ENCODE measurements at regions not wholly inside any gene's neighbourhood (a gene's known extent, or its start where the extent isn't known, plus 50 kb on each side); places are given as distances from the start of the nearest gene placed in this dataset.

DNA sequence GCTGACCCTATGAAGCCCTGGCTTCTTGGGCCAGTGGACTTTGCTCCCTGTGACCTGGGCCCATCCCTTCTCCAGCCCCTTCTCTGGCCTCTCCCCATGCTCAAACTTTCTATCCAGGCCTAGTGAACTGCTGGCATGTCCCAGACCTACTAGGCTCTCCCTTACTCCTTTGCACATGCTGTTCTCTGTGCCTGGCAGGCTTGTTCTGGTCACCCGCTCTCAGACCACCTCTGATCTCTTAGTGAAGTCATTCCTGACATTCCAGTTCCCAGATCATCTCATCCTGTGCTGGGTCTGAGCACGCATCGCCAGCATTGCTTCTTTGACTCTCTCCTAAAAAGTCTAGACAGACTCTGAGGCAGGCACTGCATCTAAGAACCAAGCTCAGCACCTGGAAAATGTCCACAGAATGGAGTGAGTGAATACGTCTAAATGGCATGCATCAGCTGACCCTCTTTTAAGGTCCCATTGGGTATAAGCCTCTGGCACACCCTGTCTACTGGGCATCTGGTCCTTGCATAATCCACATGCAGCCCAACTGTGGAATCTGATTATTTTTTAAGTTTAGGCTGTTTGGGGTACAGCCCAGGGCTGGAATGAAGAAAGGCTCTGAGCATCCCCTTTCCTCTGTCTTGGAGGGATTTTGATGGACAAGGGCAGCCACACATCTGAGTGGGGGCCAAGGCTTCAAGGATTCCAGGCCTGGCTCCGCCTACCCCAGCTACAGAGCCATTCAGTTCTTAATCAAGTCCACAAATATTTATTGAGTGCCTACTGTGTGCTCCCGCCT, 130.6 kb upstream of the HAAO start:
- no peak overlapping the region for H3K4me3 ChIP-seq
- ChIA-PET SMC1A (ENCODE audit: uncharacterized antibody, unreplicated experiment) (interaction anchor here (0.9 to 2.0 kb wide), 3 partner anchors 8 to 63 kb away, joined by 4 to 7 read pairs (median 5); no protein-coding TSS in a partner anchor), RAD21 (ENCODE audit: unreplicated experiment) (interaction anchor here (0.9 to 1.7 kb wide), 2 partner anchors 63 to 93 kb away, joined by 3 read pairs; no protein-coding TSS in a partner anchor), POLR2A (interaction anchor here (0.6 kb wide), 1 partner anchor 356 kb away, joined by 3 read pairs; no protein-coding TSS in a partner anchor), CTCF (interaction anchor here (1.1 to 1.5 kb wide), 3 partner anchors 12 to 562 kb away, joined by 3 to 4 read pairs (median 3); no protein-coding TSS in a partner anchor)
- no peak overlapping the region for H3K27ac ChIP-seq (ENCODE audit: control insufficient read depth, insufficient read depth)
- ATAC-seq (no peak), FAIRE-seq (no peak), DNase-seq (ENCODE audit: low read depth, low spot score) (no peak)
- BruUV-seq (replicated peaks): no TSS peak
- H3K27me3 ChIP-seq (replicated peaks in 1 of 2; ENCODE audit: control insufficient read depth in 2 of 2, insufficient read depth in 2 of 2, low read length in 1 of 2): no peaks in the 10 kb centered on the region
- H3K4me1 ChIP-seq (ENCODE audit: control insufficient read depth, insufficient read depth, low read length): no peaks in the 10 kb centered on the region; the same call in 1 of the 2 replicates
- H3K9ac ChIP-seq (ENCODE audit: control insufficient read depth, insufficient read depth, low read length): no peak overlapping the region
- H3K9me3 ChIP-seq (replicated peaks; ENCODE audit: control insufficient read depth, insufficient read depth, low read length): no peaks in the 10 kb centered on the region
- H2AFZ ChIP-seq (ENCODE audit: control insufficient read depth, low read depth, low read length): no peak overlapping the region
- WGBS (ENCODE audit: insufficient coverage, insufficient replicate concordance, low lambda C conversion rate, missing lambda C conversion rate): 29% methylated on average over 6 of the region's 6 CpGs
- intact Hi-C loops (cut with micrococcal nuclease; ENCODE audit: unreplicated experiment) (no loop called here), in situ Hi-C loops (cut with MboI) (no loop called here)
- no peak overlapping the region for H3K4me2 ChIP-seq (ENCODE audit: control insufficient read depth, insufficient read depth)
- no peaks in the 10 kb centered on the region for H3K79me2 ChIP-seq (ENCODE audit: control insufficient read depth, insufficient read depth, low read length)
- no peaks in the 10 kb centered on the region for H3K36me3 ChIP-seq (ENCODE audit: control insufficient read depth in 2 of 2, insufficient read depth in 2 of 2, low read length in 1 of 2)
- no peaks in the 10 kb centered on the region for H4K20me1 ChIP-seq (ENCODE audit: control insufficient read depth, insufficient read depth)
- TF ChIP-seq, protein P1, sequence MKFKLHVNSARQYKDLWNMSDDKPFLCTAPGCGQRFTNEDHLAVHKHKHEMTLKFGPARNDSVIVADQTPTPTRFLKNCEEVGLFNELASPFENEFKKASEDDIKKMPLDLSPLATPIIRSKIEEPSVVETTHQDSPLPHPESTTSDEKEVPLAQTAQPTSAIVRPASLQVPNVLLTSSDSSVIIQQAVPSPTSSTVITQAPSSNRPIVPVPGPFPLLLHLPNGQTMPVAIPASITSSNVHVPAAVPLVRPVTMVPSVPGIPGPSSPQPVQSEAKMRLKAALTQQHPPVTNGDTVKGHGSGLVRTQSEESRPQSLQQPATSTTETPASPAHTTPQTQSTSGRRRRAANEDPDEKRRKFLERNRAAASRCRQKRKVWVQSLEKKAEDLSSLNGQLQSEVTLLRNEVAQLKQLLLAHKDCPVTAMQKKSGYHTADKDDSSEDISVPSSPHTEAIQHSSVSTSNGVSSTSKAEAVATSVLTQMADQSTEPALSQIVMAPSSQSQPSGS (IDR thresholded peaks at IDR 0.05; ENCODE audit: low read length): no peak
- no peak for TF ChIP-seq POLR2AphosphoS5 (IDR thresholded peaks at IDR 0.05; ENCODE audit: low read length)
- TF ChIP-seq, protein P2, sequence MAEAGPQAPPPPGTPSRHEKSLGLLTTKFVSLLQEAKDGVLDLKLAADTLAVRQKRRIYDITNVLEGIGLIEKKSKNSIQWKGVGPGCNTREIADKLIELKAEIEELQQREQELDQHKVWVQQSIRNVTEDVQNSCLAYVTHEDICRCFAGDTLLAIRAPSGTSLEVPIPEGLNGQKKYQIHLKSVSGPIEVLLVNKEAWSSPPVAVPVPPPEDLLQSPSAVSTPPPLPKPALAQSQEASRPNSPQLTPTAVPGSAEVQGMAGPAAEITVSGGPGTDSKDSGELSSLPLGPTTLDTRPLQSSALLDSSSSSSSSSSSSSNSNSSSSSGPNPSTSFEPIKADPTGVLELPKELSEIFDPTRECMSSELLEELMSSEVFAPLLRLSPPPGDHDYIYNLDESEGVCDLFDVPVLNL (IDR thresholded peaks at IDR 0.05; ENCODE audit: low read depth, low read length): no peak
- no peak for TF ChIP-seq CBX3 (IDR thresholded peaks at IDR 0.05; ENCODE audit: borderline replicate concordance, low read depth)
- TF ChIP-seq CHD4 (IDR thresholded peaks at IDR 0.05): no peak
- TF ChIP-seq, protein P3, sequence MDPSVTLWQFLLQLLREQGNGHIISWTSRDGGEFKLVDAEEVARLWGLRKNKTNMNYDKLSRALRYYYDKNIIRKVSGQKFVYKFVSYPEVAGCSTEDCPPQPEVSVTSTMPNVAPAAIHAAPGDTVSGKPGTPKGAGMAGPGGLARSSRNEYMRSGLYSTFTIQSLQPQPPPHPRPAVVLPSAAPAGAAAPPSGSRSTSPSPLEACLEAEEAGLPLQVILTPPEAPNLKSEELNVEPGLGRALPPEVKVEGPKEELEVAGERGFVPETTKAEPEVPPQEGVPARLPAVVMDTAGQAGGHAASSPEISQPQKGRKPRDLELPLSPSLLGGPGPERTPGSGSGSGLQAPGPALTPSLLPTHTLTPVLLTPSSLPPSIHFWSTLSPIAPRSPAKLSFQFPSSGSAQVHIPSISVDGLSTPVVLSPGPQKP (IDR thresholded peaks at IDR 0.05; ENCODE audit: low read depth, low read length): no peak
- TF ChIP-seq EGR1 (IDR thresholded peaks at IDR 0.05; ENCODE audit: borderline replicate concordance in 1 of 2, low read depth in 2 of 2, low read length in 2 of 2): no peak
- TF ChIP-seq BHLHE40 (IDR thresholded peaks at IDR 0.05; ENCODE audit: borderline replicate concordance in 1 of 2, low read depth in 2 of 2, low read length in 1 of 2): no peak
- TF ChIP-seq, protein P4, sequence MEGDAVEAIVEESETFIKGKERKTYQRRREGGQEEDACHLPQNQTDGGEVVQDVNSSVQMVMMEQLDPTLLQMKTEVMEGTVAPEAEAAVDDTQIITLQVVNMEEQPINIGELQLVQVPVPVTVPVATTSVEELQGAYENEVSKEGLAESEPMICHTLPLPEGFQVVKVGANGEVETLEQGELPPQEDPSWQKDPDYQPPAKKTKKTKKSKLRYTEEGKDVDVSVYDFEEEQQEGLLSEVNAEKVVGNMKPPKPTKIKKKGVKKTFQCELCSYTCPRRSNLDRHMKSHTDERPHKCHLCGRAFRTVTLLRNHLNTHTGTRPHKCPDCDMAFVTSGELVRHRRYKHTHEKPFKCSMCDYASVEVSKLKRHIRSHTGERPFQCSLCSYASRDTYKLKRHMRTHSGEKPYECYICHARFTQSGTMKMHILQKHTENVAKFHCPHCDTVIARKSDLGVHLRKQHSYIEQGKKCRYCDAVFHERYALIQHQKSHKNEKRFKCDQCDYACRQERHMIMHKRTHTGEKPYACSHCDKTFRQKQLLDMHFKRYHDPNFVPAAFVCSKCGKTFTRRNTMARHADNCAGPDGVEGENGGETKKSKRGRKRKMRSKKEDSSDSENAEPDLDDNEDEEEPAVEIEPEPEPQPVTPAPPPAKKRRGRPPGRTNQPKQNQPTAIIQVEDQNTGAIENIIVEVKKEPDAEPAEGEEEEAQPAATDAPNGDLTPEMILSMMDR (IDR thresholded peaks at IDR 0.05 in 2 of 3, conservative IDR thresholded peaks at IDR 0.05 in 1 of 3; ENCODE audit: control insufficient read depth in 2 of 3, extremely low read depth in 1 of 3, insufficient read depth in 1 of 3, low read depth in 3 of 3, low read length in 3 of 3): no peak
- TF ChIP-seq CREB1 (IDR thresholded peaks at IDR 0.05; ENCODE audit: low read depth): no peak
- TF ChIP-seq ESRRA (IDR thresholded peaks at IDR 0.05; ENCODE audit: low read length): no peak
- TF ChIP-seq SMARCA5 (IDR thresholded peaks at IDR 0.05): no peak
- no peak for TF ChIP-seq RELA (IDR thresholded peaks at IDR 0.05; ENCODE audit: borderline replicate concordance, partially characterized antibody)
- no peak for TF ChIP-seq EZH2 (IDR thresholded peaks at IDR 0.05; ENCODE audit: borderline replicate concordance, control insufficient read depth, low read depth, low read length)
- no peak for TF ChIP-seq TCF12 (IDR thresholded peaks at IDR 0.05; ENCODE audit: low read depth, low read length)
